ENCODE measurements at regions not wholly inside any gene's neighbourhood (a gene's known extent, or its start where the extent isn't known, plus 50 kb on each side); places are given as distances from the start of the nearest gene placed in this dataset.

DNA sequence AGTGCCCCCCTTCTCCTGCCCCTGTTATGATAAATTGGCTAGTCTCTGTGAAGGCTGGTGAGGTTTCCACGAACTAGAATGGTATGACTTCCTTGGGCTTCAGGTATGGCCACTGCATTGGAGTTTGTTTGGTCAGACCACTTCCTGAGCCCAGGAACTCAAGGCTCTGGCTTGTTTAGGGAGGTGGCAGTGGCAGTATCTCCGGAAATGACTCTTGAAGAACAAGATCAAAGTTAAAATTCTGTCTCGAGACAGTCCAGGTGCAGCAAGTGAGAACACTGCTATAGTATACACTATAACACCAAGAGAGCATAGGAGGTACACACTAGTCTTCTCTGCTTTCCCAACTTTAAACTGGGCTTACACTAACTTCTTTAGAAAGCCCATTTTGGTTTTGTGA is 309.1 kb downstream of the KLF12 start:
- TF ChIP-seq ZNF707 (tag by site-specific recombination; IDR thresholded peaks at IDR 0.05) (no peak), ZNF311 (tag by site-specific recombination; IDR thresholded peaks at IDR 0.05; ENCODE audit: borderline replicate concordance) (no peak), YY2 (tag by site-specific recombination; IDR thresholded peaks at IDR 0.05) (no peak), ZEB2 (tag by site-specific recombination; IDR thresholded peaks at IDR 0.05) (no peak), CTCF (tag by site-specific recombination; IDR thresholded peaks at IDR 0.05) (no peak)

All from HEK293 (cell line).